SU-DHL-6 (cell line): ENCODE measurements at regions not wholly inside any gene's neighbourhood (a gene's known extent, or its start where the extent isn't known, plus 50 kb on each side); places are given as distances from the start of the nearest gene placed in this dataset.

ENCODE experiments used
- EZH2phosphoT487 ChIP-seq: fragments of 200-600 bp; sonication (generic), shearing (Covaris generic); conservative IDR thresholded peaks from 2 replicates; pipeline ENCODE4 v1.6.1; 2018; ENCODE audit warnings: mild to moderate bottlenecking, antibody characterized with exemption, low read length, moderate library complexity, mixed read lengths
- TF ChIP-seq, protein P1 (sequence below): fragments of 200-600 bp; sonication (generic); IDR thresholded peaks from one replicate; pipeline ENCODE4 v1.5.1; 2017; ENCODE audit warnings: antibody characterized with exemption, mild to moderate bottlenecking, low read length, moderate library complexity; ENCODE audit not compliant: insufficient read depth, poor library complexity, severe bottlenecking

- TF ChIP-seq, protein P1, sequence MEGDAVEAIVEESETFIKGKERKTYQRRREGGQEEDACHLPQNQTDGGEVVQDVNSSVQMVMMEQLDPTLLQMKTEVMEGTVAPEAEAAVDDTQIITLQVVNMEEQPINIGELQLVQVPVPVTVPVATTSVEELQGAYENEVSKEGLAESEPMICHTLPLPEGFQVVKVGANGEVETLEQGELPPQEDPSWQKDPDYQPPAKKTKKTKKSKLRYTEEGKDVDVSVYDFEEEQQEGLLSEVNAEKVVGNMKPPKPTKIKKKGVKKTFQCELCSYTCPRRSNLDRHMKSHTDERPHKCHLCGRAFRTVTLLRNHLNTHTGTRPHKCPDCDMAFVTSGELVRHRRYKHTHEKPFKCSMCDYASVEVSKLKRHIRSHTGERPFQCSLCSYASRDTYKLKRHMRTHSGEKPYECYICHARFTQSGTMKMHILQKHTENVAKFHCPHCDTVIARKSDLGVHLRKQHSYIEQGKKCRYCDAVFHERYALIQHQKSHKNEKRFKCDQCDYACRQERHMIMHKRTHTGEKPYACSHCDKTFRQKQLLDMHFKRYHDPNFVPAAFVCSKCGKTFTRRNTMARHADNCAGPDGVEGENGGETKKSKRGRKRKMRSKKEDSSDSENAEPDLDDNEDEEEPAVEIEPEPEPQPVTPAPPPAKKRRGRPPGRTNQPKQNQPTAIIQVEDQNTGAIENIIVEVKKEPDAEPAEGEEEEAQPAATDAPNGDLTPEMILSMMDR, result no peak
- no peak for TF ChIP-seq EZH2phosphoT487
These were observed 109.9 kb downstream of the ARL4C start for GRCh38 chr2:234386971-234387370.
